GM18499 (cell line): ENCODE measurements at regions not wholly inside any gene's neighbourhood (a gene's known extent, or its start where the extent isn't known, plus 50 kb on each side); places are given as distances from the start of the nearest gene placed in this dataset.

Experiments
- ATAC-seq: cut with Tn5 transposase; IDR thresholded peaks from one replicate; pipeline ENCODE4 v1.9.1; 2021; ENCODE audit warnings: moderate number of reproducible peaks; ENCODE audit not compliant: insufficient read depth, unreplicated experiment

DNA sequence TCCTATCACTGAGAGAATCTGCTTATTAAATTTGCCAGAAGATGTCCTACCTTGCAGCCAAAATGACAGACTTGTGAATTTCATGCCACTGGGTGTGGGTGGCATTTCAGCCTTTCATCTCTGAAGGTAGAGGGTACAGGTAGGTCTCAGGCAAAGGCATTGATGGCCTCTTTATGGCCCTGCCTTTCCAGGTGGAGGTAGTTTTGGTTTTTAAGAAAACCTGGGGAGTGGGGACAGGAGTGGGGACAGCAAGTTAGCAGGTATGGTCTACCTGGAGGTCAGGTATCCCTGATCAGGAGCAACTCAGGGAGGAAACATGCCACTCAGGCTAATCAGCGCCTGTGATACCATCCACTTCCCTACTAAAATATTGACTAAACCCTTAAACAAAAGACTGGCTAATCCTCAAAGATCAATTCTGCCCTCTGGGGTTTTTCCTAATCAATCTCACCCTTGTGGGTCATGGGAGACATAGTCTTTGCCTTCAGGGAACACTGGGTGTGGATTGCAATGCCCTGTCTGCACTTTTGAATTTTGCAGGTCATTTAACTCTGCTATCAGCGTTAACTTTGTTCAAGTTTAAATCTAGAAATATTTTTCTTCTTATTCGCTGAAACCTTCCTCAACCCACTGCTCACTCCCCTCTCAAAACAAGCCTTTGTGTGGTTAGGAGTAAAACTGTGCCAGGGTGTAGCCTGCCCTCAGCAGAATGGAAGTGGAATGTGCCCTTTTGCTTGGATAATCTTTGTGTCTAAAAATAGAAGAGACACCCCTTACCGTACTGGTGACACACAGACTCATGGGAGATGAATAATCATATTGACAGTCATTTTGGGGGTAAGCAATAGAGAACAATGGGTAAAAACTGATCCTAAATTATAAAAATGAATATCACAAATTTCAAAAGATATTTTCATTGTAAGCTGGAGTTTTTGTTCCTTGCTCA is 233.7 kb downstream of the COG6 start:
- no peak for ATAC-seq

DNA sequence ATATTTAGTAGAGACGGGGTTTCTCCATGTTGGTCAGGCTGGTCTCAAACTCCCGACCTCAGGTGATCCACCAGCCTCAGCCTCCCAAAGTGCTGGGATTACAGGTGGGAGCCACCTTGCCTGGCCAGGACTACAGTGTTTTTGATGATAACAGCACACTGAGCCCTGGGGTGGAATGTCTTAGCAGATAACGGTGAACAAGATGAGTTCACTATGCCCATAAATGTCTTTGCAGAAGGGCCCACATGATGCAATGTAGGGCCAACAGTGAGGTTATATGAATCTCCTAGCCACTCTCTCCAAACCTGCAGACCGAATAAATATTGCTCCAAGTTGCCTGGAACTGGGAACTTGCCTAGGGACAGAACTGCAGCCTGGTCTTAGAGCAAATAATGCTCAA is 235.1 kb downstream of the COG6 start:
- ATAC-seq: no peak

DNA sequence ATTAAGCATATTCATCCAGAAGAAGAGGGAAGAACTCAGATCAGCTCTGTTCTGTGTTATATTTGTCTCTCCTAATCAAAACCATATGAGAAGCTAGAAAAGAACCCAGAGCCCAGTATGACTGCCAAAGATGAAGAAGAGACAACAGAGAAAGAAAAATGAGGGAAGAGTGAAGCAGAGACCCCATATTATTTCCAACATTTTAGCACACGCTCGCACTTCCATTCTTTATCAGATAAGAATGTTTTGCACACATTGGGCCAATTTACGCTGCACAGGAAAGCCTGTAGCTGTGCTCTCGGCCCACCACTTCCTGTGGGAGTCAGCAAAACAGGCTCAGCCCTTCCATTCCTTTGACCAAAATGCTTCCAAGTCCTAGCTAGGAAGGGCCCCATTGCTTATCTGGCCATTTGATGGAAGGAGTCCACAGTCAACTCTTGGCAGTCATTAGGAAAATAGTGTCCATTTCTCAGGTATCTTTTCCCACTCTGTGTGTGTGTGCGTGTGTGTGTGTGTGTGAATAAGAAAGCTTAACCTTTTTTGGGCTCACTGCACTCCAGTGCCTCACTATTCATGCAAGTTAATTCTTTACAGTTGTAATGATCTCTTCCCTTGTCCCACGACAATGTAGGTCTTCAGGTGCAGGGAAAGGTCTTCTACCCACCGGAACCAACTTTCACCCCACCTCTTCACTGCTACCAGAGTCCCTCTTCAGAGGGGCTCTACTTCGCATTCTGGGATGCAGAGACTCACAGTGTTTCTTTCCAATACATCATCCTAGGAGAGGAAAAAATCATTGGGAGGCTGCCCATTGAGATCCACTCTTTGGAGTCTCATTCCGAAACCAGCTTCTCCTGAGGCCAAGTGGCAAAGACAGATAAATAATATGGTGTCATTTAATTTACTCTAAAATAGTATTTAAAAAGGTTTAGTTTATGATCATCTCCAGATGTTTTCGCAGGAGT is 237.5 kb downstream of the COG6 start:
- no peak for ATAC-seq

DNA sequence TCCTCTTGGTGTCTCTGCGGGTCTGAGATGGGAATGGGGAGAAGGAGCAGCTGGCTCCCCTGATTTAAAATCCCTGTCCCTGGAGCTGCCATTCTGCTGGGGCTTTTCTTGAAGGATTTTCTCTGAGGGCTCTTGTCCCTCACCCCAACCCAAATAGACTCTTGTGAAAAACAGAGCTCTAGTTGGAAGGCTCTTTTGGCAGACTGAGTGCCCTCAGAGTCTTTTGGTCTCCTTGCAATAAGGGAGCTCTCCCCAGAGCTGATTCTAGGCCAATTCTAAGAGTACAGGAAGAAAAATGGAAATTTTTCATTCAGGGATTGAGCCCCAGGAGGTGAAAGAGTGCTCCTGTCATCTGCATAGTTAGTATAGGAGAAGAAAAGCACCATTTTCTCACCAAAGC is 238.3 kb downstream of the COG6 start:
- no peak for ATAC-seq

DNA sequence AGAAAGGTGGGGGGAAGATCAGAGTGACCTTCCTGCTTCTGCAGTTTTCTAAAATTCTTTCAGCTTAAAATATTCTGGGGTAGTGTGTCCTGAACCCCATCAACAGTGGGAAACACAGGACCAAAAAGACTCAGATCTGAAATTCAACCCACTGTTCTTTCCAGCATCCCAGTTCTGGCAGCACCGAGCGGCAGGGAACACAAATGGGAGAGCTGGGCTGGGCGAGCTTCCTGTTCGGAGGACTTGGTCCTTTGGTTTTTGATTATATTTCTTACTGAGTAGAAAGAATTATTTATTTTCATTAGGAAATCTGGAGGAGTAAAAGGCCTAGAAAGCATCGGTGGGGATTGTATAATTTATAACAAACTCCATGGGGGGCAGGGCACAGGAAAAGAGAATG is 239.1 kb downstream of the COG6 start:
- no peak for ATAC-seq

DNA sequence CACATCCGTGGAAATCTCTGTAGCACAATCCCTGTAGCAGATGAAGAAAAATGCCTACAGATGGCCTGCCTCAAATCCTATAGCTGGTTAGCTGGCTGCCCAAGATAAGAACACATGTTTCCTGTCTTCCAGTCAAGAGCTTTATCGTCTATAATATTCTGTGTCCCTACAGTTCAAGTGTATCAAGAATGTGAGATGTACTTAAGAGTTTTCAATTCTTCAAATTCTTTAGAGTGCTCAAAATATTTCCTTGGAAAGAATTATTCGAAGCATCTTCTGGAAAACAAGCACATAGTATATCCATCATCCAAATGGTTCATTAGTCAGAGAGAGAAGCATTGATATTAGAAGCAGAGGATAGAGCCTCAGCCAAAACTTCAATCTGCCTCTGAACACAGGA is 239.8 kb downstream of the COG6 start:
- ATAC-seq: no peak

DNA sequence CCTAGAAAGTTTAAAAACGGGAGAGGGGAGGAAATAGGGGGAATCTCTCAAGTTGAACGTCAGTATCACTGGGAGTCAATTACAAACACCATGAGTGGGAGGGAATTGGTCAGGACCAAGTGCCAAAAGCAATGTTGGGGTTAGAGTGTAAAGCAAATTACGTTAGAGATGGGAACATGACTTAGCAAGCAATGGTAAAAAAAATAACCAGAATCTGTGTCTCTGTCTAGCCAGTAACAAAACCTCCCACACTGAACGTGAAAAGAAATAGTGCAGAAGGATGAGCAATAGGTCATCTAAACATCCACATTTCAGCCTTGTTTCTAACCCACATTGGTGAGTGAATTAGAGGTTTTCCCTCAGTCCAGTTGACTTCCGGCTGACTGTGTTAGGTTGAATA is 242.2 kb downstream of the COG6 start:
- ATAC-seq: no peak

DNA sequence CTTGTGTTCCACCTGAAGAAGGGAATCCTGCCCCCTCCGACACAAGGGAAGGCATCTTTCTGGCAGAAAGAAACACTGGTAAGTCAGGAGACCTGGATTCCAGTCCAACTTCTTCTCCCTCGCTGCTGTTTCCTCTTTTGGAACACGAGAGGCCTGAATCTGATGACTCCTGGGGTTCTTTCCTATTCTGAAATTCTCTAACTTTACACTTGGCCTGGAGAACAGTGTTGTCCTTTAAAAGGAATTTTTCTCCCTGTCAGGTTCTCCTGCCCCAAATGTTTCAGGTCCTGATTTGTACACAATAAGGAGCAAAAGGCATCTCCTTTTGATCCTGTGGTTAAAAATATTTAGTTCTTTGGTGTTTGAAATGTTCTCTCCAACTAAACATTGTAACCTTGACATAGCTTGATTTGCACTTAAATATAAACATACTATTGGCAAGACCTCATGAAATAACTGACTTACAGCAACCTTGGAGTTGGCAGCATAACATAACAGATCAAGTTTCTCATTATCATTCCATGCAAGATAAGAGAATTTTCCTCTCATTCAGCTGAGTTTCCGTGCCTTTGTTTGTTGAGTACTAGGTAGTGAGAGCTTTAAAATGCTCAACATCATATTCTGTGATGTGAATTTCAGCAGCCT is 244.8 kb downstream of the COG6 start:
- ATAC-seq: no peak

DNA sequence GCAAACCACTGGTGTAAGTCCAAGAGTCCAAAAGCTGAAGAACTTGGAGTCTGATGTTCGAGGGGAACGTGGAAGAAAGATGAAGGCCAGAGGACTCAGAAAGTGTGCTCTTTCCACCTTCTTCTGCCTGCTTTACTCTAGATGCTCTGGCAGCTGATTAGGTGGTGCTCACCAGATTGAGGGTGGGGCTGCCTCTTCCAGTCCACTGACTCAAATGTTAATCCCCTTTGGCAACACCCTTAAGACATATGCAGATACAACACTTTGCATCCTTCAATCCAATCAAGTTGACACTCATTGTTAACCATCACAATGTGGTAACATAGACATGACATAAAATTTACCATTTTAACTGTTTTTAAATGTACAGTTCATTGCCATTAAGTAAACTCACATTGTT is 249.5 kb downstream of the COG6 start:
- no peak for ATAC-seq

DNA sequence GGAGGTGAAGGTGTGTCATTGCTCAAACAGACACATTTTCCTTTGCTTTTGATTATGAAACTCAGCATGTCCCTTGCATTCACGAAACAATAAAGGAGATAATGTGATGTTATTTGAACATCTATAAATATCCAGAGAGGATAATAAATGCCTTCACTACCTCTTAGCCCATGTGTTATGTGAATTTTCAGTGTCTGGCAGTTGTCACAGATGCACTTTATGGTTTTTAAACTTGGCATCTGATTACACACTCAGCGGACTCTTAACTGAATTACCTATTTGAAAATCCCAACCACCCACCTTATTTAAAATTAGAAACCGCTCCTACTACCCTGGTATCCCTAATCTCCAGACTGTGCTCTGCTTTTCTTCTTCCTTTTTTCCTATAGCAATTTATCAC is 254.2 kb downstream of the COG6 start:
- ATAC-seq: no peak

DNA sequence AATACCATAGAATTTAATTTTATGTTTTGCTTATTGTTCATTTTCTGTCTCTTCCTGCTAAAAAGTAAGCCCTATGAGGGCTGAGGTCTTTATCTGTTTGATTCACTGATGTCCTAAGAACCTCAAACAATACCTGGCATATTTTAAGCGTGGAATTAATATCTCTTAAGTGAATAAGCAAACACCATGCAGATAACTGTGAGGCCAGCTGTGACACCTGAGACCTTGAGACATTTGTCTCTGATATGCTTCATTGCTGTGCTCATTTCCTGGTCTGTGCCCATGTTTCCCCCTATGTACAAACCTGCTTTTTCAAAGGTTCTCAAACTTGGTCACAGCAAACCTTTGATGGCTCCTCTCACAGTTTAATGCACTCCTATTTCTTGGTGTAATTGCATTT is 254.6 kb downstream of the COG6 start:
- ATAC-seq: no peak

DNA sequence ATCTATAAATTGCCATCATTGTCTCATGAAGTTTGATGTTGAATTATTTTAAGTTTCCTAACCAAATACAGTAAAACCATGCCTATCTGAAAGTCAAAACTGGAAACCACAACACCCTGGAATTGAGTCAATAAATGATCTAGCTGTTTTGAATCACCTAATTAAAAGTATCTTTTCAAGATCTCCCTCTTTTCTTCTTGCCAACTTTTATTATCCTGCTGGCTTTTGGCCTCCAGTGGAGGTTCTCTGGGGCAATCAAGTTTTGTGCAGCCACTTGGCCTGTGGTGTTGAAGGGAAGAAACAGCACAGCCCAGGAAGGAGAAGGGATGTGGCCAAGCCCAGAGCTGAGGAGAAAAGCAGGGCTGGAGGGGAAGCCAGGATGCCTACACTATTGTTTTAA is 255.4 kb downstream of the COG6 start:
- no peak for ATAC-seq

DNA sequence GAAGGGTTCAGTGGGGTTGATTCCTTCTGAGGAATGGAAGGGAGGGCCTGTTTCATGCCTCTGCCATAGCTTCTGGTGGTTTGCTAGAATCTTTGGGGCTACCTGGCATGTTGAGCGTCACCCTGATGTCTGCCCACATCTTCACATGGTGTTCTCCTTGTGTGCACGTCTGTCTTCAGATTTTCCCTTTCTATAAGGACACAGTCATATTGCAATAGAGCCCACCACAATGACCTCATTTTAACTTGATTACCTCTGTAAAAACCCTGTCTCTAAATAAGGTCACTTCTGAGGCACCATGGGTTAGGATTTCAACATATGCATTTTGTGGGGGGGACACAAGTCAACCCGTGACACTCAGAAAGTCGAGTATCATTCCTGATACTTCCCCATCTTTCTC is 257.9 kb downstream of the COG6 start:
- no peak for ATAC-seq

DNA sequence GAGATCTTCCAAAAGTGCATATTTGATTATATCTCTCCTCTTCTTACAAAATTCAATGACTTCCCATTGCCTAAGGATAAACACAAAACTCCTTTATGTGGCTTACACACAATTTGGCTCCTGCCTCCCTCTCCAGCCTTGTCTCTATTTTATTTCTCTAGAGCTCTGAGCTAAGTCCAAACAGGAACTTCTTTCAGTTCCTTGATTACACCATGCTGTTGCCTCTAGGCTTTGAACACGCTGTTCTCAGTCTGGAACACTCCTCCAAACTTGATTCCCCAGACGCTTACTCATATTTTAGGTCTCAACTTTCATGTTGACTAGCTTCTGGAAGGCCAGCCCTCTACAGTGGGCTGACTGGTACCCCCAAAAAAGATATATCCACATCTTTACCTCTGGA is 258.5 kb downstream of the COG6 start:
- no peak for ATAC-seq

DNA sequence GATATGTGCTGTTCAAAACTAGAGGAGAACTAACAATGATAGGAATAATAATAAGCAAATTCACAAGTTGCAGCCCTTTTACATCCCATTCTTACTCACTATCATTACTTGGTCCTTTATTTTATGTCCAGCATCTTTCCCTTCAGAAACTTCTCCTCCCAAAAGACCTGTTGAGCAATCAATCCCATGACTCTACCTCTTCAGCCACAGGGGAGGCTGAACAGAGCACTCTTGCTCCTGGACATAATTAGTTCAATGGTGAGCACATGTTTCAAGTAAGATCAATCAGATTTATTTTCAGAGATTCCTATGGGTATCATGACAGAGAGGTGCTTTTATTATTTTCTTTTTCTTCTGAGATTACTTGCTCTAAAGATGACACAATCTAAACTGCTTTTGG is 260.0 kb downstream of the COG6 start:
- ATAC-seq: no peak

DNA sequence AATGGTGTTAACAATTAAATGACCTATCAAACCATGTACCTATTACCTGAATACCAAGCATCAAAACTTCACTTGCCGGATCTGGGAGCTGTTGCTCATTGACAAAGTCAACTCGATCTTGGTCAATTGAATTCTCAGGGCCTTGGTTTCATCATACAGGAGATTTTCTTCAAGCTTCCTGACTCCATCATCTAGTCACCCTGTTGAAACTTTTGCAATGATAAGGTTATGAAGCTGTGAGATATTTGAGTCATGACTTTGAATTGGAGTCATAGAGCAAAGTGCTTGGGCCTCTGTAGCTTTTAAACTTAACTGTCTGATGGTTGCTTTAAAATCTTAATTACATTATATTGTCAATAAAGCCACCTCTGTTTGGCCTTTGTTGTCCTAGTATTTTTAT is 260.9 kb downstream of the COG6 start:
- ATAC-seq: no peak

DNA sequence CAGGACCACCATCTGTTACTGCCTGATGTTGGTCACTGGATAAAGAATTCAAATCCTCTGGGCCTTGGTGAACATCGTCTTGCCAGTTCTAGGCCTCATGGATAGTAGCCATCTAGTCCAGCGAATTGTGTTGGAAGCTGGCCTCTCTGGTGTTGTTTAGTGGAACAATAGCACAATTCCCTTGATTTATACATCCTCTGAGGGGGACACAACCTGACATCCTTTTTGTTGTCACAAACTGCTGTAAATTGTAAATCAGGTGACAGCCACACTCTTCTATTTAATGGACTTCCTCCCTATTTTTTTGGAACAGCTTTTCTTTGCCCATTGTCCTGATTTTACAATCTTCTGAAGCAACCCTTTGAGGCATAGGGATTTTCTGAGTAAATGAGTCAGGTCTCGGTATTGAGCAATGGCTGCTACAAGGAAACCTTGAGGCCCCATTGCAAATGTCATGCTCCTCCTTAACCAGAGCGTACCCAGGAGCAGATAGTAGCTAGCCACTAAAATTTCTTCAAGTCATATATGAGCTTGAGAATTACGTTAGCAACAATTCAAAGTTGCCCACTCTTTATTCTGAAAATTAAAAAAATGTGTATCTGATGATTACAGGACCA is 263.3 kb downstream of the COG6 start:
- ATAC-seq: no peak

DNA sequence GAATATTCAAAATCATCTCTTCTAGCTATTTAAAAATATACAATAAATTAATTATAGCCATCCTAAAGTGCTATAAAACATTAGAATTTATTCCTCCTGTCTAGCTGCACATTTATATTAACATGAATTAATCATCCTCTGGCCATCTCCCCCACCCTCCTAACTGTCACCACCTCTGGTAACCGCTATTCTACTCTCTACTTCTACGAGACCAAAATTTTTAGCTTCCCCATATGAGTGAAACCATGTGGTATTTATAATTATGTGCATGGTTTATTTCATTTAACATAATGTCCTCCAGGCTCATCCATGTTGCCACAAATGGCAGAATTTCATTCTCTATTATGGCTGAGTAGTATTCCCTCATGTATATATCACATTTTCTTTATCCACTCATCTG is 265.2 kb downstream of the COG6 start:
- ATAC-seq: no peak

DNA sequence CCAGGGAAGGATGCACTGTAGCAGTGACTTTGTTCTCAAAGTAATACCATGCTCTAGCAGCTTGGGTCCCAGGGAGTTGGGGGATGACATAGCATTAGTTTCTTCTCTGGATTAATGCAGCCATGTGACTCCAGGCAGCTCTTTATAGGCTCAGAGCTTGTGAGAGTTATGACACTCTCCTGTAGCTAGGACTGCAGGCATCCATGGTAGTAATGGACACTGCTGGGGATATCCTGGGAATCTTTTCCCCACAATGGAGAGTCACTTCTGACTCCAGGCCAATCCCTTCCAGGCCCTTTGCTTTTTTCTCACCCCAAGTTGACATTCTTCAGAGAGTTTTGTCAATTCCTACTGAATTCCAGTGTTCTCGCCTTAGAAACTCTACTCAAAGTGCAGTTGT is 270.9 kb downstream of the COG6 start:
- no peak for ATAC-seq

DNA sequence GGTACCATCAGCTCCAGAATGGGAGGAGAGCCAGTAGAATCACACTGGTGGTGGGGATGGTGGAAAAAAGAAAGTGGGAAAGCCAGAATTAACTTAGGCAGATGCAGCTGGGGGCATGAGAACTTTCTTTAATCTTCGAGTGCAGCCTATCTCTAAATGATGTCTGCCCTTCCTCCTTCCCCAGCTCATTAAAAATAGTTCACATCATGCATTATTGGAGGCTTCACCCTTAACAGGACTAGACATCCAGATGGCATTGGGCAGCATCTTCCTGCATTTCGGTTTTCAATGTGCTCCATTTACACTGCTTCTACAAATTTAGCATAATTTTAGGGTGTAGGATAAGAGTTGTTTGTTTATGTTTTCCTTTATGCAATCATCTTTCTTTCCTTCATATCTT is 272.8 kb downstream of the COG6 start:
- no peak for ATAC-seq
